H1 (cell line): ENCODE measurements at regions not wholly inside any gene's neighbourhood (a gene's known extent, or its start where the extent isn't known, plus 50 kb on each side); places are given as distances from the start of the nearest gene placed in this dataset.

Source experiments
- CTCF ChIA-PET: fragments of 300-600 bp; sonication (Branson Sonifier 250); formaldehyde crosslinking; loops from one replicate; lab custom pipeline; 2021; ENCODE audit not compliant: partially characterized antibody; lab: Charles Lee
- POLR2A ChIA-PET: fragments of 300-600 bp; sonication (Branson Sonifier 250); formaldehyde crosslinking; loops from one replicate; lab custom pipeline; 2021; ENCODE audit warnings: inconsistent platforms; ENCODE audit not compliant: partially characterized antibody; lab: Charles Lee
- DNase-seq, 2 experiments: peaks; one replicate each; pipeline versions ENCODE4 v3.0.0 to v3.0.0-alpha.2; 2010 to 2022; ENCODE audit warnings: low spot score in 2 of 2, low read depth in 1 of 2, mixed read lengths in 1 of 2
- FAIRE-seq: peaks from 2 replicates; lab custom pipeline; 2011; peaks lifted over from hg19 to GRCh38; lab: Jason Lieb, UNC
- H2AFZ ChIP-seq: 2 replicates; pipeline ENCODE4 v1.8.1; 2012; ENCODE audit warnings: low read length, inconsistent platforms
- H2AK5ac ChIP-seq: 2 replicates; pipeline ENCODE4 v1.6.1; 2013; ENCODE audit warnings: low read depth, low read length
- H2BK120ac ChIP-seq: replicated peaks from 2 replicates; pipeline ENCODE3; 2013; ENCODE audit warnings: low read depth, low read length, inconsistent platforms
- H2BK12ac ChIP-seq: 2 replicates; pipeline ENCODE4 v1.6.1; 2013; ENCODE audit warnings: low read depth, low read length
- H2BK15ac ChIP-seq: 2 replicates; pipeline ENCODE4 v1.6.1; 2013; ENCODE audit warnings: low read length
- H2BK20ac ChIP-seq: 2 replicates; pipeline ENCODE4 v1.6.1; 2013; ENCODE audit warnings: low read length
- H2BK5ac ChIP-seq: 2 replicates; pipeline ENCODE4 v1.6.1; 2013; ENCODE audit warnings: low read depth, low read length
- H3K14ac ChIP-seq: 2 replicates; pipeline ENCODE4 v1.6.1; 2013; ENCODE audit warnings: inconsistent platforms; ENCODE audit not compliant: insufficient read length
- H3K18ac ChIP-seq: 2 replicates; pipeline ENCODE4 v1.6.1; 2013; ENCODE audit warnings: low read length; ENCODE audit errors: extremely low read depth
- H3K23ac ChIP-seq: 2 replicates; pipeline ENCODE4 v1.6.1; 2013; ENCODE audit warnings: inconsistent platforms; ENCODE audit not compliant: insufficient read length
- H3K23me2 ChIP-seq: 2 replicates; pipeline ENCODE4 v1.6.1; 2013; ENCODE audit warnings: low read depth, low read length
- H3K27ac ChIP-seq: 2 replicates; pipeline ENCODE4 v1.6.1; 2011; ENCODE audit warnings: low read depth, low read length, inconsistent platforms
- H3K27me3 ChIP-seq, 4 experiments: replicated peaks in 1 of 4; 1 replicate in 1 of 4; 2 replicates in 3 of 4; pipeline versions ENCODE4 v1.6.1 to v1.8.1; 2011 to 2013; ENCODE audit warnings: low read length in 3 of 4, mild to moderate bottlenecking in 3 of 4, inconsistent platforms in 2 of 4, mixed read lengths in 2 of 4, moderate library complexity in 1 of 4; ENCODE audit not compliant: control insufficient read depth in 3 of 4, insufficient read depth in 3 of 4; ENCODE audit errors: extremely low read depth in 1 of 4
- H3K36me3 ChIP-seq, 4 experiments: 2 replicates each; pipeline versions ENCODE4 v1.6.1 to v1.8.1; 2011 to 2013; ENCODE audit warnings: mild to moderate bottlenecking in 4 of 4, low read length in 3 of 4, moderate library complexity in 2 of 4, control low read depth in 1 of 4, inconsistent platforms in 1 of 4; ENCODE audit not compliant: insufficient read depth in 4 of 4, control insufficient read depth in 2 of 4
- H3K4ac ChIP-seq: replicated peaks from 2 replicates; pipeline ENCODE3; 2013; ENCODE audit warnings: low read length, low read depth, mixed read lengths, inconsistent platforms; ENCODE audit not compliant: insufficient read length
- H3K4me1 ChIP-seq, 4 experiments: replicated peaks in 1 of 4; 1 replicate in 1 of 4; 2 replicates in 3 of 4; pipeline versions ENCODE4 v1.6.1 to v1.8.1; 2011 to 2013; ENCODE audit warnings: low read length in 3 of 4, inconsistent platforms in 2 of 4, mixed read lengths in 1 of 4; ENCODE audit not compliant: insufficient read depth in 4 of 4, control insufficient read depth in 3 of 4
- H3K4me2 ChIP-seq, 2 experiments: 2 replicates each; pipeline versions ENCODE4 v1.6.1 to v1.8.1; 2011 to 2013; ENCODE audit warnings: low read depth in 2 of 2, low read length in 2 of 2, control low read depth in 1 of 2, inconsistent platforms in 1 of 2, mild to moderate bottlenecking in 1 of 2; ENCODE audit not compliant: insufficient read depth in 1 of 2
- H3K4me3 ChIP-seq, 4 experiments: fragments of 200-600, 300-600 bp in 1 of 4; sonication (generic), shearing (Covaris generic), sonication (Bioruptor Twin) in 1 of 4; 2 replicates each; pipeline versions ENCODE4 v1.5.1 to v1.8.1; 2011 to 2016; ENCODE audit warnings: low read length in 4 of 4, low read depth in 3 of 4, control low read depth in 2 of 4, inconsistent platforms in 2 of 4, mild to moderate bottlenecking in 2 of 4, mixed read lengths in 1 of 4, moderate library complexity in 1 of 4; ENCODE audit not compliant: insufficient read depth in 2 of 4; ENCODE audit errors: extremely low read depth in 1 of 4
- H3K56ac ChIP-seq: replicated peaks from 2 replicates; pipeline ENCODE3; 2013; ENCODE audit warnings: low read depth, mild to moderate bottlenecking, mixed read lengths, low read length, inconsistent platforms; ENCODE audit not compliant: insufficient read length
- H3K79me1 ChIP-seq: 2 replicates; pipeline ENCODE4 v1.6.1; 2013; ENCODE audit warnings: low read depth, low read length, control low read depth
- H3K79me2 ChIP-seq, 2 experiments: 2 replicates each; pipeline versions ENCODE4 v1.6.1 to v1.8.1; 2012 to 2013; ENCODE audit warnings: low read length in 2 of 2, mild to moderate bottlenecking in 2 of 2, inconsistent platforms in 1 of 2; ENCODE audit not compliant: insufficient read depth in 2 of 2, control insufficient read depth in 1 of 2
- H3K9ac ChIP-seq, 4 experiments: replicated peaks in 1 of 4; 1 replicate in 1 of 4; 2 replicates in 3 of 4; pipeline versions ENCODE4 v1.6.1 to v1.8.1; 2011 to 2013; ENCODE audit warnings: low read depth in 3 of 4, low read length in 3 of 4, control low read depth in 2 of 4, mild to moderate bottlenecking in 2 of 4, moderate library complexity in 2 of 4, inconsistent platforms in 1 of 4; ENCODE audit errors: extremely low read depth in 1 of 4
- H3K9me3 ChIP-seq, 2 experiments: 2 replicates each; pipeline versions ENCODE4 v1.6.1 to v1.8.1; 2012 to 2013; ENCODE audit warnings: mild to moderate bottlenecking in 2 of 2, moderate library complexity in 2 of 2, control low read depth in 1 of 2, inconsistent platforms in 1 of 2, low read depth in 1 of 2, low read length in 1 of 2, mixed read lengths in 1 of 2; ENCODE audit not compliant: insufficient read depth in 2 of 2
- H4K20me1 ChIP-seq, 2 experiments: replicated peaks in 1 of 2; 2 replicates each; pipeline versions ENCODE3 to v1.8.1; 2011 to 2013; ENCODE audit warnings: inconsistent platforms in 2 of 2, low read length in 2 of 2, mild to moderate bottlenecking in 1 of 2; ENCODE audit not compliant: insufficient read depth in 2 of 2, control insufficient read depth in 1 of 2
- H4K5ac ChIP-seq: 2 replicates; pipeline ENCODE4 v1.6.1; 2013; ENCODE audit warnings: low read length, low read depth, mixed read lengths, inconsistent platforms; ENCODE audit not compliant: insufficient read length
- H4K8ac ChIP-seq: 2 replicates; pipeline ENCODE4 v1.8.0; 2013; ENCODE audit warnings: mild to moderate bottlenecking, moderate library complexity, low read length, inconsistent platforms; ENCODE audit not compliant: insufficient read depth; ENCODE audit errors: extremely low read depth
- H4K91ac ChIP-seq: replicated peaks from 2 replicates; pipeline ENCODE3; 2013; ENCODE audit warnings: low read length, mixed read lengths, inconsistent platforms; ENCODE audit not compliant: insufficient read length
- ASH2L ChIP-seq: fragments of 200-600, 300-600 bp; sonication (generic); IDR thresholded peaks from one replicate; pipeline ENCODE4 v1.7.1; 2017; ENCODE audit warnings: low read length
- CTBP2 ChIP-seq: IDR thresholded peaks from 2 replicates; pipeline ENCODE4 v1.7.0; 2011; ENCODE audit warnings: borderline replicate concordance, mild to moderate bottlenecking, moderate library complexity, mixed read lengths, low read length; ENCODE audit not compliant: insufficient read depth, insufficient read length
- GABPA ChIP-seq: IDR thresholded peaks from 2 replicates; pipeline ENCODE4 v1.6.1; 2011; ENCODE audit warnings: mild to moderate bottlenecking, low read length, moderate library complexity, borderline replicate concordance; ENCODE audit not compliant: insufficient read depth
- JUN ChIP-seq: IDR thresholded peaks from 2 replicates; pipeline ENCODE4 v1.6.1; 2011; ENCODE audit warnings: low read depth, mild to moderate bottlenecking, improper control_type of control experiment, low read length
- PHF8 ChIP-seq: fragments of 200-600 bp; sonication (generic); conservative IDR thresholded peaks from 2 replicates; pipeline ENCODE4 v1.7.1; 2012; ENCODE audit warnings: low read depth, mild to moderate bottlenecking, inconsistent platforms, low read length, moderate library complexity
- SP1 ChIP-seq: IDR thresholded peaks from 2 replicates; pipeline ENCODE4 v1.6.1; 2011; ENCODE audit warnings: low read depth, low read length
- SP2 ChIP-seq: IDR thresholded peaks from 2 replicates; pipeline ENCODE4 v1.6.1; 2012; ENCODE audit warnings: mild to moderate bottlenecking, low read length, inconsistent platforms
- WGBS, 2 experiments: shearing (Covaris generic) in 1 of 2; methylation state at CpG; one replicate each; pipeline versions ENCODE4 v1.1.6 to v1.1.7; 2013 to 2015; ENCODE audit warnings: low lambda C conversion rate in 2 of 2, mixed read lengths in 2 of 2, inconsistent platforms in 1 of 2, low coverage in 1 of 2, missing lambda C conversion rate in 1 of 2; ENCODE audit not compliant: insufficient replicate concordance in 2 of 2, insufficient coverage in 1 of 2, insufficient read length in 1 of 2; ENCODE audit errors: extremely low coverage in 1 of 2, missing lambda C conversion rate in 1 of 2; 5-methylcytosine and 5-hydroxymethylcytosine counted together
- TF ChIP-seq, protein P1 (sequence below): IDR thresholded peaks from 2 replicates; pipeline ENCODE4 v1.6.1; 2012; ENCODE audit warnings: inconsistent platforms

DNA sequence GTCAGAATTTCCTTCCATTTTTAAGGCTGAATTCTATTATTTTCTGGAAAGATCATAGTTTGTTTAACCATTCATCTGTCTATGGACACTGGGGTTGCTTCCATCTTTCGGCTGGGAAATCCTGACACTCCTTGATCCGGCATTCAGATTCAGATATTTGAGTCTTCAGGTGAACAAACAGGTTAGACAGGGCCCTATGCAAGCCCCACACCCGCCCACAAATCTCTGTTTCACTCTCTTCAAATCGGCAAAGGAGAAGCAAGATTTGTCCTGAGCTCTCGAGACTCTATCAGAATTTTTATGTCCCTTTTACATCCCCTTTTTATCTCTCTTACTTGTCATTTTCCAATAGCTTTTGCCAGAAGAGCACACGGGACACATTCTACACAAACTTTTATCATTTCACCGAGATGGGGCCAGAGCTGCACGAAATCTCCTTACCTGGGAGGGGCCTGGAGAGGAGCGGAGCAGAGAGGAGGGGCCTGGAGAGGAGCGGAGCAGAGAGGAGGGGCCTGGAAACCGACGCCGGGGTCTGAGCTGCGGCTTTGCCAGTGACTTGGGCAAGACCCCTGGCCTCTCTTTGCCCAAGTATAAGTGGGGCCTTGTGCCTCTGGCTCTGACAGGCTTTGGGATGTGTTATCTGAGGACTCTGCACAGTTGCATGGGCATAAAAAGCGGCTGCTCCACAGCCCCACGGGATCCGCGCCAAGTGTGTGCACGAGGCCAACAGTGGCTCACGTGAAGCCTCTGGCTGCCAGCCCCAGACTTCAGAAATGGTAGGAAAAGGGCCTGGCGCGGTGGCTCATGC is 54.3 kb upstream of the RBFOX3 start:
- Histone ChIP-seq H4K8ac (no peak overlapping the region; the same call in 1 of the 2 replicates), H3K9me3 (peaks cover 7 to 13% of the 10 kb centered on the region in 2 experiments), H2AFZ (peak overlapping the region; percentile 60; the same call in 1 of the 2 replicates), H3K23me2 (no peaks in the 10 kb centered on the region; the same call in 1 of the 2 replicates), H3K79me2 (no peaks in the 10 kb centered on the region), H2BK120ac (no peak overlapping the region), H2BK5ac (no peak overlapping the region), H3K27me3 (no peaks in the 10 kb centered on the region; a peak in 1 of 7 replicates), H3K9ac (no peak overlapping the region), H3K4ac (no peak overlapping the region), H2BK12ac (no peak overlapping the region), H3K36me3 (no peaks in the 10 kb centered on the region), H3K4me1 (peaks cover under 1 to 5% (median 3%) of the 10 kb centered on the region in 4 experiments; a peak in 5 of 7 replicates), H3K14ac (no peak overlapping the region), H3K4me3 (peak overlapping the region in 3 of 4 experiments; percentile 14 to 48 (median 22); a peak in 4 of 8 replicates), H4K91ac (peak overlapping the region; percentile 61), H2BK20ac (peak overlapping the region; percentile 29; the same call in 1 of the 2 replicates), H4K5ac (no peak overlapping the region), H3K4me2 (peak overlapping the region; percentile 62 to 65), H2BK15ac (peak overlapping the region; percentile 72; the same call in 1 of the 2 replicates), H3K27ac (no peak overlapping the region), H3K18ac (no peak overlapping the region), H3K56ac (peak overlapping the region; percentile 54), H3K79me1 (no peaks in the 10 kb centered on the region), H3K23ac (no peak overlapping the region), H4K20me1 (no peaks in the 10 kb centered on the region), H2AK5ac (no peak overlapping the region)
- peak; percentile 50 for FAIRE-seq
- ChIA-PET POLR2A (no interaction called here), CTCF (interaction anchor here (1.1 to 2.1 kb wide), 4 partner anchors 10 to 53 kb away, joined by 3 to 11 read pairs (median 6); partner anchors contain the start of gene RBFOX3)
- WGBS, 2 experiments = 36% methylated on average over 21 of the region's 22 CpGs; no CpG with 5 or more reads in 1 of the 2 experiments
- DNase-seq = peak in 1 of 2 experiments; percentile 72
- peak; percentile 91 for TF ChIP-seq SP1
- TF ChIP-seq, protein P1, sequence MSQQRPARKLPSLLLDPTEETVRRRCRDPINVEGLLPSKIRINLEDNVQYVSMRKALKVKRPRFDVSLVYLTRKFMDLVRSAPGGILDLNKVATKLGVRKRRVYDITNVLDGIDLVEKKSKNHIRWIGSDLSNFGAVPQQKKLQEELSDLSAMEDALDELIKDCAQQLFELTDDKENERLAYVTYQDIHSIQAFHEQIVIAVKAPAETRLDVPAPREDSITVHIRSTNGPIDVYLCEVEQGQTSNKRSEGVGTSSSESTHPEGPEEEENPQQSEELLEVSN = 0 out of 2 replicates have a peak, but pooled peaks have one; percentile 3
- peak; percentile 99 for TF ChIP-seq ASH2L
- no peak for TF ChIP-seq PHF8
- TF ChIP-seq GABPA = no peak
- no peak for TF ChIP-seq CTBP2
- TF ChIP-seq JUN = no peak
- TF ChIP-seq SP2 = no peak
